H1 (cell line): ENCODE measurements at regions not wholly inside any gene's neighbourhood (a gene's known extent, or its start where the extent isn't known, plus 50 kb on each side); places are given as distances from the start of the nearest gene placed in this dataset.

Experiments used
- TAF1 ChIP-seq: IDR thresholded peaks from 2 replicates; pipeline ENCODE4 v1.6.1; 2011; ENCODE audit warnings: mild to moderate bottlenecking, low read depth, low read length
- TF ChIP-seq, protein P1 (sequence below): IDR thresholded peaks from 2 replicates; pipeline ENCODE4 v1.6.1; 2011; ENCODE audit warnings: low read depth, mild to moderate bottlenecking, low read length; ENCODE audit not compliant: insufficient read depth

DNA sequence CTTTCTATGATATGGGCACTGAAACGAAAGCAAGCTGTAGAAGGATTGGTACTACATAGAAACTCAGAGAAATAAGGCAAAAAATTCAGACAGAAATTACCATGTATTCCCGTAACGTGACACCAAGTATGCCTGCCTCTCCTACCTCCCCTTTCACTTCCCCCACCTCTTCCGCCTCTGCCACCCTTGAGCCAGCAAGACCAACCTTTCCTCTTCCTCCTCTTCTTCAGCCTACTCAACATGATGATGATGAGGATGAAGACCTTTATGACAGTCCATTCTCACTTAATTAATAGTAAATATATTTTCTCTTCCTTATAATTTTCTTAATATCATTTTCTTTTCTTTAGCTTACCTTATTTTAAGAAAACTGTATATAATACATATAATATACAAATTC, 188.1 kb upstream of the VGLL2 start:
- TF ChIP-seq TAF1 = no peak
- TF ChIP-seq, protein P1, sequence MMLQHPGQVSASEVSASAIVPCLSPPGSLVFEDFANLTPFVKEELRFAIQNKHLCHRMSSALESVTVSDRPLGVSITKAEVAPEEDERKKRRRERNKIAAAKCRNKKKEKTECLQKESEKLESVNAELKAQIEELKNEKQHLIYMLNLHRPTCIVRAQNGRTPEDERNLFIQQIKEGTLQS = no peak
